ENCODE measurements at regions not wholly inside any gene's neighbourhood (a gene's known extent, or its start where the extent isn't known, plus 50 kb on each side); places are given as distances from the start of the nearest gene placed in this dataset.

DNA sequence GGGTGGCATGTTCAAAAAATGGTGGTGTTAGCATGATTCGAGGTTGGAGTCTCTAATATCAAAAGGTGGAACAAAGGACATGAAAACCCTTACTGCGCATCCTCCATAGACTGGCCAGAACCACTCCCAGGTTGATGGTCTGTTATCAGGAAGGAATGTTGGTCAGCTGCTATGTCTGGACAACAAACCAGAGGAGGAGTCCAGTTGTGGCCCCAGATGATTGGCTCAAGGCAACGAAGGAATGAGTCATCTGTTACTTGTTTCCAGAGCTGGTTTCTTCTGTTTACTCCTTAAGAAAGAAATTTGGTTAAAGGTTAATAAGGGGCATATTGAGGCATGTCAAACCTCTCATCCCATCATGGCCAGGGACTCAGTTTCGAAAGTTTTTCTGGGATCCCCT, 56.8 kb upstream of the GRIA4 start:
- Histone ChIP-seq H3K27ac (no peak overlapping the region), H3K36me3 (ENCODE audit: insufficient read depth, low read length) (no peaks in the 10 kb centered on the region), H3K4me3 (no peak overlapping the region), H3K9me3 (ENCODE audit: low read depth, low read length) (no peaks in the 10 kb centered on the region), H3K9ac (ENCODE audit: insufficient read length) (no peak overlapping the region)
- TF ChIP-seq EZH2 (IDR thresholded peaks at IDR 0.05) (no peak), POLR2AphosphoS5 (IDR thresholded peaks at IDR 0.05; ENCODE audit: borderline replicate concordance, low read depth, low read length) (no peak), FOXP2 (optimal IDR thresholded peaks at IDR 0.05; ENCODE audit: control extremely low read depth, extremely low read length, insufficient read depth) (no peak)
- no peak for DNase-seq (ENCODE audit: low read depth, low spot score)

DNA sequence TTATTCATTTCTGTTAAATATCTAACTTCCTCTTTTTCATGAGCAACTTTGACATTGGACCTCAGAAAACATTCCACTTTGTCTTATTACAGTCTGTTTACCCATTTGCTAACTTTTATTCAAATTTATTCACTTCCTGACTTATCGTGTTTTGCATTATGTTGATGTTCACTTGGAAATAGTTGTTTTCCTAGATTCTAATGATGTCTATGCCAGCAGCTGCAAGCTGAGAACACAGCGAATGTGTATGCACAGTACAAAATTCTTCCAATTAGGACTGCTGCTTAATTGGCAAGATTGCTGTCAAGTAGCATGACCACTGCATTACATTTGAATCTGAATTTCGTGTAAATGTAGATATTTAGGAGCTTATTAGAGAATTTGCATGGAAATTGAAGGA, 61.5 kb upstream of the GRIA4 start:
- TF ChIP-seq FOXP2 (optimal IDR thresholded peaks at IDR 0.05; ENCODE audit: control extremely low read depth, extremely low read length, insufficient read depth), result no peak
- TF ChIP-seq POLR2AphosphoS5 (IDR thresholded peaks at IDR 0.05; ENCODE audit: borderline replicate concordance, low read depth, low read length), result no peak
- no peak for TF ChIP-seq EZH2 (IDR thresholded peaks at IDR 0.05)
- no peak overlapping the region for H3K27ac ChIP-seq
- no peak overlapping the region for H3K9ac ChIP-seq (ENCODE audit: insufficient read length)
- H3K36me3 ChIP-seq (ENCODE audit: insufficient read depth, low read length), result no peaks in the 10 kb centered on the region
- DNase-seq (ENCODE audit: low read depth, low spot score), result no peak
- no peaks in the 10 kb centered on the region for H3K9me3 ChIP-seq (ENCODE audit: low read depth, low read length)
- no peak overlapping the region for H3K4me3 ChIP-seq

DNA sequence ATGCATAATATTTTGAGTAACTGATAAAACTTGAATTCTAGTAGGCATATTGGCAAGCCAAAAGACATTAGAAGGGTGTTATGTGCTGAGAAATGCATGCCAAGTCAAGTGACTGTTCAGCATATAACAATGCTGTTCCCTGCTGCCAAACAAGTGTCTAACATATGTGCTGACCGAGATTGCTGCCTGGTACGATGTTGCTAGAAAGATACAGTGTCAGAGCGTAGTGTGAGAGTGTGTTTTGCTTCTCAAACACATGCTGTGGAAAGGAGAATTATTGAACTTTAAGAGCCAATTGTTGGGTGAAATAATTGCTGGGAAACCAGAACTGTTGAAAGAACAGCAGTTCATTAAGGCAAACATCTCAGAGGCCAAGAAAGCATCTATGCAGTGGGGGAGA, 71.3 kb upstream of the GRIA4 start:
- Histone ChIP-seq H3K4me3 (no peak overlapping the region), H3K36me3 (ENCODE audit: insufficient read depth, low read length) (no peaks in the 10 kb centered on the region), H3K9ac (ENCODE audit: insufficient read length) (no peak overlapping the region), H3K27ac (0 out of 2 replicates have a peak overlapping the region, but pooled peaks have one; percentile 6), H3K9me3 (ENCODE audit: low read depth, low read length) (no peaks in the 10 kb centered on the region)
- no peak for DNase-seq (ENCODE audit: low read depth, low spot score)
- TF ChIP-seq POLR2AphosphoS5 (IDR thresholded peaks at IDR 0.05; ENCODE audit: borderline replicate concordance, low read depth, low read length) (no peak), FOXP2 (optimal IDR thresholded peaks at IDR 0.05; ENCODE audit: control extremely low read depth, extremely low read length, insufficient read depth) (no peak), EZH2 (IDR thresholded peaks at IDR 0.05) (no peak)

DNA sequence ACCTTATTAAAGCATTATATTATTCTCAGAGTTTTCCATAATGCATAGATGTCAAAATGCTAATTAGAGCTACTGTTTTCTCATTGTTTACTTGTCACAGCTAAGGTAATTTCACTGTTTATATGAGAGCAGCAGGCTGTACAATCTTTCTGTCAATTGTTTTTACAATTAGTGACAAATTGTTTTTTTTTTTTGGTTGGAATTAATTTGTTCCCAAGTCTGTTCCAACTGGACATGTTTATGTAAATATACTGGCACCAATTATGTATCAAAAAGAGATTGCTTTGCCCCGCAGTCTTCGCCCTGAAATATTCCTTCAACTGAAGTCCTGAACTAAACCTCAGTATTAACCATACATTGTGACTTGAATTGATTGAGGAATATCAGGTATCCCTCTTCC, 72.3 kb upstream of the GRIA4 start:
- TF ChIP-seq FOXP2 (optimal IDR thresholded peaks at IDR 0.05; ENCODE audit: control extremely low read depth, extremely low read length, insufficient read depth) (no peak), EZH2 (IDR thresholded peaks at IDR 0.05) (no peak), POLR2AphosphoS5 (IDR thresholded peaks at IDR 0.05; ENCODE audit: borderline replicate concordance, low read depth, low read length) (no peak)
- H3K4me3 ChIP-seq, result no peak overlapping the region
- no peak overlapping the region for H3K9ac ChIP-seq (ENCODE audit: insufficient read length)
- H3K9me3 ChIP-seq (ENCODE audit: low read depth, low read length), result no peaks in the 10 kb centered on the region
- no peak for DNase-seq (ENCODE audit: low read depth, low spot score)
- H3K27ac ChIP-seq, result no peak overlapping the region
- no peaks in the 10 kb centered on the region for H3K36me3 ChIP-seq (ENCODE audit: insufficient read depth, low read length)

DNA sequence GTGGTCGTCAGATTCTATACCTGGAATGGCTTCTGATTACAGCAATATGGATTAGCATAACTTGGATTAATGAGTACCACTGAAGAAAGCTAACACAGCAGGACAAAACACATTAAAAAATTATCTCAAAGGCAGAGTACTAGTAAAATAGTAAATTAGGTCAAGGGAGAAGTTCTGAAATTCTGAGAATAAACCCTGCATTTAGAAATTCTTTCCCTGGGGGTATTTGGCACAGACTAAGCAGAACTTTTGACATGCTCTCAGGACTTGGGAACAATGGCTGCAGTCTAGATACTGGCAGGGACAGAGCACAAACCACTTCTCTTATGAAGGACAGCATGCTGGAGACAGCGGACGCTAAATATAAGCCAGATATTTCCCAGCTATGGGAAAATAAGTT, 85.6 kb upstream of the GRIA4 start:
- H3K36me3 ChIP-seq (ENCODE audit: insufficient read depth, low read length), result no peaks in the 10 kb centered on the region
- peaks cover 4% of the 10 kb centered on the region; the same call in 1 of the 2 replicates for H3K9me3 ChIP-seq (ENCODE audit: low read depth, low read length)
- TF ChIP-seq EZH2 (IDR thresholded peaks at IDR 0.05) (no peak), POLR2AphosphoS5 (IDR thresholded peaks at IDR 0.05; ENCODE audit: borderline replicate concordance, low read depth, low read length) (no peak; the same call in 1 of the 2 replicates), FOXP2 (optimal IDR thresholded peaks at IDR 0.05; ENCODE audit: control extremely low read depth, extremely low read length, insufficient read depth) (no peak)
- H3K27ac ChIP-seq, result peak overlapping the region; percentile 32; the same call in 1 of the 2 replicates
- peak; percentile 93 for DNase-seq (ENCODE audit: low read depth, low spot score)
- H3K9ac ChIP-seq (ENCODE audit: insufficient read length), result no peak overlapping the region
- no peak overlapping the region for H3K4me3 ChIP-seq

DNA sequence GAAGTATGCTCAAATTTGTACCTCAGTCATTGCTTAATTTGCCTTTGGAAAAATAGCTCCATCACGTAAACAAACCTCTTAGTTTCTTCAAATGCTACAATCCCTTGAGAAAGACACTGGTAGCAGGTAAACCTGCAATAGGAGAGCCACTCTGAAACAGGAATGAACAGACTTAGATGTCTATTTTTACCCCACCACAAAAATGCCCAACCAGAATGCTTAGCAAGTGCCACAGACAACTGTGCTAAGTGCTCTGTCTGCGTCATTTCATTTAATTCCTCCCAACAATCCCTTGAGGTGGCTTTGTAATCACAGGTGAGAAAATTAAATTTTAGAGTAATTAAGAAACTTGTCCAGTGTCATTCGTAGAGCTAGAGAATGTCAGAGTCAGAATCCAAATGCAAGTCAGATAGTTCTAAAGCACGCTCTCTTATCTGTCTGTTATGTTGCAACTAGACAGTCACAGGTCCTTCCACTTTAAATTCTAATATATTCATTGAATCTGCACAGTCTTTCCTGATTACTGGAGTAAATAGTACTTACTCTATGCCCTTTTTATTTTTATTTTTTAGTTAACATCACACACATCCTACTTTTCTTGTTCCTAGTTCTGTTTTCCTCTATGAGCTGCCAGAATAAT, 89.0 kb upstream of the GRIA4 start:
- DNase-seq (ENCODE audit: low read depth, low spot score), result no peak
- H3K4me3 ChIP-seq, result no peak overlapping the region
- H3K36me3 ChIP-seq (ENCODE audit: insufficient read depth, low read length), result no peaks in the 10 kb centered on the region
- no peak overlapping the region for H3K9ac ChIP-seq (ENCODE audit: insufficient read length)
- no peaks in the 10 kb centered on the region for H3K9me3 ChIP-seq (ENCODE audit: low read depth, low read length)
- TF ChIP-seq FOXP2 (optimal IDR thresholded peaks at IDR 0.05; ENCODE audit: control extremely low read depth, extremely low read length, insufficient read depth) (no peak), POLR2AphosphoS5 (IDR thresholded peaks at IDR 0.05; ENCODE audit: borderline replicate concordance, low read depth, low read length) (no peak), EZH2 (IDR thresholded peaks at IDR 0.05) (no peak)
- H3K27ac ChIP-seq, result no peak overlapping the region

DNA sequence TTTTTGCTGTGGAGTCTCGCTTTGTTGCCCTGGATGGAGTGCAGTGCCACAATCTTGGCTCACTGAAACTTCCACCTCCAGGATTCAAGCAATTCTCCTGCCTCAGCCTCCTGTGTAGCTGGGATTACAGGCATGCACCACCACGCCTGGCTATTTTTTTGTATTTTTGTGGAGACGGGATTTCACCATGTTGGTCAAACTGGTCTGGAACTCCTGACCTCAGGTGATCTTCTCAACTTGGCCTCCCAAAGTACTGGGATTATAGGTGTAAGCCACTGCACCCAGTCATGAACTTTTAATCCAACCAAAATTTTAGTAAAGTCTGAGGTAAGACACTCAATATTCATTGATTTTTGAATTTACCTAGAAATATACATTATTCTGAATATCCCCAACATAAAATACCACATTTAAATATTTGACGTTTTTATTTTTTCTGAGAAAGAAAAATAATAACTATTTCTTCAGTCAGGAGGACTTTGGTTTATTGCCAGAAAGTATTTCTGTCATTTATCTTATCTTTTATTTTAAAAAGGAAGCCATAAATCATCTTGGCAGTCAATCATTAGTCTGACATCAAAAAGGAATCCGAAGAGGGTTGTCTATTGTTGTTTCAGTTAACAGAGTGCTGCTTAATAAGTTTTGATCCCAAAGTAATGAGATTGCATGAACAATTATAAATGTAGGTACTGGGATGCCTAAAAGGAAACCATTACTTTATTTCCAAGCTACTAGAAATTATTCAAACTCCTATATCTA, 102.2 kb upstream of the GRIA4 start:
- no peak for DNase-seq (ENCODE audit: low read depth, low spot score)
- Histone ChIP-seq H3K36me3 (ENCODE audit: insufficient read depth, low read length) (no peaks in the 10 kb centered on the region), H3K4me3 (no peak overlapping the region), H3K27ac (no peak overlapping the region), H3K9ac (ENCODE audit: insufficient read length) (no peak overlapping the region), H3K9me3 (ENCODE audit: low read depth, low read length) (no peaks in the 10 kb centered on the region)
- TF ChIP-seq EZH2 (IDR thresholded peaks at IDR 0.05), result no peak
- no peak for TF ChIP-seq POLR2AphosphoS5 (IDR thresholded peaks at IDR 0.05; ENCODE audit: borderline replicate concordance, low read depth, low read length)
- TF ChIP-seq FOXP2 (optimal IDR thresholded peaks at IDR 0.05; ENCODE audit: control extremely low read depth, extremely low read length, insufficient read depth), result no peak

DNA sequence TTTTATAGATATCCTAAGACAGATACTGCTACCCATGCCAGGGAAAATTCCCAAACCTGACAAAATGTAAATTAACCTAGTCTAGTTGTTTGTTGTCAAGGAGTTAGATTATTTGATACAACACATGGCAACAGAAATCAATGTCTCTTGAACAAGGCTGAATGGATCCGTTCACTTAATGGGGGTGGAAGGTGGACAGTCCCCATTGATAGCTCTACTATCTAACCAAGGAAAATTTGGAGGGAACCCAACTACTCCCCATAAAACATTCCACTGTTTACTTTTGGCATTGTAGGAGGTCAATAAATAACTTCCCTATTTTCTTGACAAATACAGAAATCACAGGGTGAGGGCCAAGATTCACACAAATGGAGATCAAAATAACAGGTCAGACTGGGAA, 117.9 kb upstream of the GRIA4 start:
- H3K4me3 ChIP-seq, result no peak overlapping the region
- H3K9ac ChIP-seq (ENCODE audit: insufficient read length), result no peak overlapping the region
- H3K36me3 ChIP-seq (ENCODE audit: insufficient read depth, low read length), result no peaks in the 10 kb centered on the region
- TF ChIP-seq FOXP2 (optimal IDR thresholded peaks at IDR 0.05; ENCODE audit: control extremely low read depth, extremely low read length, insufficient read depth), result no peak
- TF ChIP-seq POLR2AphosphoS5 (IDR thresholded peaks at IDR 0.05; ENCODE audit: borderline replicate concordance, low read depth, low read length), result no peak
- TF ChIP-seq EZH2 (IDR thresholded peaks at IDR 0.05), result no peak
- no peak for DNase-seq (ENCODE audit: low read depth, low spot score)
- H3K27ac ChIP-seq, result no peak overlapping the region
- H3K9me3 ChIP-seq (ENCODE audit: low read depth, low read length), result no peaks in the 10 kb centered on the region
